CD4-positive, alpha-beta T cell (primary cell): ENCODE measurements at regions not wholly inside any gene's neighbourhood (a gene's known extent, or its start where the extent isn't known, plus 50 kb on each side); places are given as distances from the start of the nearest gene placed in this dataset.

ENCODE experiments used
- ATAC-seq: fragments of 200-7000 bp; cut with Tn5 transposase; one replicate; pipeline ENCODE4 v1.10.0; 2022; ENCODE audit warnings: mild to moderate bottlenecking; ENCODE audit not compliant: poor library complexity
- CTCF ChIA-PET: fragments of 350-600 bp; sonication (Branson Sonifier 250); formaldehyde crosslinking; loops from one replicate; lab custom pipeline; 2021; ENCODE audit warnings: antibody characterized with exemption, inconsistent platforms; lab: Charles Lee
- POLR2A ChIA-PET: fragments of 350-600 bp; sonication (Branson Sonifier 250); formaldehyde crosslinking; loops from one replicate; lab custom pipeline; 2021; ENCODE audit warnings: antibody characterized with exemption, inconsistent platforms; lab: Charles Lee
- DNase-seq, 14 experiments: peaks; one replicate each; pipeline ENCODE4 v3.0.0-alpha.2; 2013 to 2020; ENCODE audit warnings: mixed read lengths in 2 of 14
- H3K27ac ChIP-seq, 2 donors: one replicate each; pipeline versions ENCODE4 v1.5.1 to v1.7.0; 2013; ENCODE audit warnings: low read length in 2 of 2, low read depth in 1 of 2, mild to moderate bottlenecking in 1 of 2
- H3K27me3 ChIP-seq, 2 experiments: 1 replicate in 1 of 2; 2 replicates in 1 of 2; pipeline versions ENCODE4 v1.6.1 to v1.7.0; 2013; ENCODE audit warnings: low read length in 2 of 2, control low read depth in 1 of 2, mild to moderate bottlenecking in 1 of 2, moderate library complexity in 1 of 2; ENCODE audit not compliant: insufficient read depth in 2 of 2, control insufficient read depth in 1 of 2
- H3K36me3 ChIP-seq: one replicate; pipeline ENCODE4 v1.6.1; 2013; ENCODE audit warnings: low read length, control low read depth; ENCODE audit not compliant: insufficient read depth
- H3K4me1 ChIP-seq: one replicate; pipeline ENCODE4 v1.6.1; 2013; ENCODE audit warnings: low read length, control low read depth; ENCODE audit not compliant: insufficient read depth
- H3K4me3 ChIP-seq: one replicate; pipeline ENCODE4 v1.5.1; 2013; ENCODE audit warnings: mild to moderate bottlenecking, low read length, moderate library complexity
- H3K9me3 ChIP-seq, 2 experiments: 1 replicate in 1 of 2; 2 replicates in 1 of 2; pipeline versions ENCODE4 v1.6.1 to v1.7.0; 2013; ENCODE audit warnings: low read length in 2 of 2, mild to moderate bottlenecking in 2 of 2, control low read depth in 1 of 2, moderate library complexity in 1 of 2; ENCODE audit not compliant: control insufficient read depth in 1 of 2, insufficient read depth in 1 of 2
- H3K27ac Mint-ChIP-seq: one replicate; pipeline ENCODE4 v1.8.0; 2020; ENCODE audit warnings: mixed read lengths
- H3K27me3 Mint-ChIP-seq: one replicate; pipeline ENCODE4 v1.8.0; 2021; ENCODE audit warnings: mixed read lengths
- H3K36me3 Mint-ChIP-seq: one replicate; pipeline ENCODE4 v1.8.0; 2021; ENCODE audit warnings: low read depth, mixed read lengths
- H3K4me1 Mint-ChIP-seq: one replicate; pipeline ENCODE4 v1.8.0; 2021; ENCODE audit warnings: low read depth, mixed read lengths
- H3K4me3 Mint-ChIP-seq: one replicate; pipeline ENCODE4 v1.8.0; 2020; ENCODE audit warnings: mild to moderate bottlenecking, mixed read lengths
- H3K9me3 Mint-ChIP-seq: one replicate; pipeline ENCODE4 v1.8.0; 2020; ENCODE audit warnings: mixed read lengths
- intact Hi-C, 2 experiments: fragments of 100-400 bp; cut with DNase I in 1 of 2; cut with micrococcal nuclease in 1 of 2; formaldehyde crosslinking; loops; one replicate each; pipeline versions ENCODE4 v1.15.1 to v1.9.0; 2023 to 2025; cut with DNase I, micrococcal nuclease
- TF ChIP-seq, protein P1 (sequence below): fragments of 200-600 bp; IDR thresholded peaks from one replicate; pipeline ENCODE4 v1.8.0; 2022; ENCODE audit warnings: antibody characterized with exemption, mild to moderate bottlenecking

DNA sequence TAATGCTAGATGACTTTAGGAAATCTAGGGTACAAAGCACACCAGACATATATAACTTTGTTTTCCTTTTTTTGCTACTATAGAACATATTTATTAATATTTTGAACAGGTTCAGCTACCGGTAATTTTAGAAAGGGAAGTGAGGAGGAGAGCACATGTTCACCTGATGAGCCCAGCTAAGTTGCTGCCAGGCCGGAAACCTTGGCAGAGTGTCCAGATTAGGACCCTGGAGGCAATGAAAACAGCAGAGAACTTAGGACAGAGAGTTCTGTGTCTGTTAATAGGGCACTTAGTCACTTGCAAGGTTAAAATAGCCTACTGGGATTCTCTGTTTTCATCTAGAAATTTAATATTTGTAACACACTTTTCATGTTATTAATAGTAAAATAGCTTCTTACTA, 348.9 kb upstream of the CPEB2 start:
- H3K27ac ChIP-seq = no peak overlapping the region
- no peak overlapping the region for H3K4me3 Mint-ChIP-seq
- no peaks in the 10 kb centered on the region for H3K27me3 Mint-ChIP-seq
- H3K4me1 ChIP-seq = no peaks in the 10 kb centered on the region
- no peaks in the 10 kb centered on the region for H3K36me3 Mint-ChIP-seq
- ATAC-seq (no peak), DNase-seq (no peak)
- H3K4me1 Mint-ChIP-seq = no peaks in the 10 kb centered on the region
- no peak overlapping the region for H3K27ac Mint-ChIP-seq
- no peaks in the 10 kb centered on the region for H3K9me3 ChIP-seq
- H3K4me3 ChIP-seq = no peak overlapping the region
- ChIA-PET CTCF (no interaction called here), POLR2A (no interaction called here)
- no peaks in the 10 kb centered on the region for H3K27me3 ChIP-seq
- intact Hi-C loops = loop anchor here in 1 of 2 experiments (10.0 kb wide), 1 partner anchor 739 kb away; no protein-coding TSS in a partner anchor
- H3K36me3 ChIP-seq = no peaks in the 10 kb centered on the region
- TF ChIP-seq, protein P1, sequence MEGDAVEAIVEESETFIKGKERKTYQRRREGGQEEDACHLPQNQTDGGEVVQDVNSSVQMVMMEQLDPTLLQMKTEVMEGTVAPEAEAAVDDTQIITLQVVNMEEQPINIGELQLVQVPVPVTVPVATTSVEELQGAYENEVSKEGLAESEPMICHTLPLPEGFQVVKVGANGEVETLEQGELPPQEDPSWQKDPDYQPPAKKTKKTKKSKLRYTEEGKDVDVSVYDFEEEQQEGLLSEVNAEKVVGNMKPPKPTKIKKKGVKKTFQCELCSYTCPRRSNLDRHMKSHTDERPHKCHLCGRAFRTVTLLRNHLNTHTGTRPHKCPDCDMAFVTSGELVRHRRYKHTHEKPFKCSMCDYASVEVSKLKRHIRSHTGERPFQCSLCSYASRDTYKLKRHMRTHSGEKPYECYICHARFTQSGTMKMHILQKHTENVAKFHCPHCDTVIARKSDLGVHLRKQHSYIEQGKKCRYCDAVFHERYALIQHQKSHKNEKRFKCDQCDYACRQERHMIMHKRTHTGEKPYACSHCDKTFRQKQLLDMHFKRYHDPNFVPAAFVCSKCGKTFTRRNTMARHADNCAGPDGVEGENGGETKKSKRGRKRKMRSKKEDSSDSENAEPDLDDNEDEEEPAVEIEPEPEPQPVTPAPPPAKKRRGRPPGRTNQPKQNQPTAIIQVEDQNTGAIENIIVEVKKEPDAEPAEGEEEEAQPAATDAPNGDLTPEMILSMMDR = no peak
- peaks cover 10% of the 10 kb centered on the region for H3K9me3 Mint-ChIP-seq

DNA sequence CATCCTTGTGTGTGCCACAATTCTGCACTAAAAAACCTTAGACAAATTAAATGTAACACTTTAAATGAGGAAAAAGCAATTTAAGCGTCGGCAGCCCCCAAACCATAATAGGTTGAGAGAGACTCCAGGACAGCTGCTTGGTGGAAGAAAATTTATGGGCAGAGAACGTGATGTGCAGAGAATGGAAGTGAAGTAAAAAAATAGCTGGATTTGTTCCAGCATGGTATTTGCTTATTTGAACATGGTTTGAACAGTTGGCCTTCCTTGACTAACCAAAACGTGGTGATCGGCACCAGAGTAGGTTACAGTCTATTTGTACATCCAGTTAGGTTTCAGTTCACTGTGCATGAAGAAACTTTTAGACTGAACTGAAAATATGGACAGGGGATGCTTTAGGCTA, 343.0 kb upstream of the CPEB2 start:
- intact Hi-C loops = loop anchor here in 1 of 2 experiments (10.0 kb wide), 1 partner anchor 744 kb away; no protein-coding TSS in a partner anchor
- no peak for ATAC-seq
- ChIA-PET POLR2A (no interaction called here), CTCF (no interaction called here)
- H3K27ac ChIP-seq = no peak overlapping the region
- DNase-seq = no peak
- no peak overlapping the region for H3K27ac Mint-ChIP-seq
- no peak overlapping the region for H3K4me3 Mint-ChIP-seq
- peaks cover 7% of the 10 kb centered on the region for H3K9me3 Mint-ChIP-seq
- no peaks in the 10 kb centered on the region for H3K36me3 ChIP-seq
- H3K9me3 ChIP-seq = no peaks in the 10 kb centered on the region
- no peaks in the 10 kb centered on the region for H3K4me1 ChIP-seq
- H3K4me1 Mint-ChIP-seq = no peaks in the 10 kb centered on the region
- H3K27me3 ChIP-seq = no peaks in the 10 kb centered on the region
- no peaks in the 10 kb centered on the region for H3K27me3 Mint-ChIP-seq
- H3K36me3 Mint-ChIP-seq = no peaks in the 10 kb centered on the region
- no peak overlapping the region for H3K4me3 ChIP-seq
- TF ChIP-seq, protein P1 = no peak

DNA sequence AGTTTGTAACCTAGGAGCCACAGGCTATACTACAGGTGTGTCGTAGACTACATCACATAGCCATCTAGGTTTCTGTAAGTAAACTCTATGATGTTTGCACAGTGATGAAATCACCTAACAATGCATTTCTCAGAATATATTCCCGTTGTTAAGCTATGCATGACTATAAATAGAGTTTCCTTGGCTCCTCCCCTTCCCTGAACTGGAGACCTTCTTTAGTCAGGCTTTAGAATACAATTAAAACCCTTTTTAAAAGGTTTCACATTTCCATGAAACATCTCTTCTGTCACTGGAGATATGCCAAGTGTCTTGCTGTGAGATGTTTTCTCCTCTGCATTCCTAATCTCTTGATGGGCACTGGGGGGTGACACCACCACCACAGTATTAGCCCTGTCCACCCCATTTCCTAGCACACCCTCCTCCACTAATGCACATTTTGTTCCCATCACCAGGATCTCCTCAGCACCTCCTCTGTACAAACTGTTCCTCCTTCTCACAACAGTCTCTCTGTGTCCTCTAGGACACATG, 334.6 kb upstream of the CPEB2 start:
- Mint-ChIP-seq H3K36me3 (no peaks in the 10 kb centered on the region), H3K9me3 (no peaks in the 10 kb centered on the region), H3K27me3 (peaks cover 14% of the 10 kb centered on the region), H3K4me3 (no peak overlapping the region), H3K4me1 (no peaks in the 10 kb centered on the region), H3K27ac (no peak overlapping the region)
- ChIA-PET POLR2A (no interaction called here), CTCF (no interaction called here)
- no peaks in the 10 kb centered on the region for H3K36me3 ChIP-seq
- no peak for DNase-seq
- intact Hi-C loops = no loop called here
- H3K27ac ChIP-seq = no peak overlapping the region
- H3K9me3 ChIP-seq = peaks cover 6 to 9% of the 10 kb centered on the region in 2 experiments
- TF ChIP-seq, protein P1 = no peak
- no peaks in the 10 kb centered on the region for H3K4me1 ChIP-seq
- no peak overlapping the region for H3K4me3 ChIP-seq
- no peak for ATAC-seq
- no peaks in the 10 kb centered on the region for H3K27me3 ChIP-seq
